HL-60 (cell line): ENCODE measurements at regions not wholly inside any gene's neighbourhood (a gene's known extent, or its start where the extent isn't known, plus 50 kb on each side); places are given as distances from the start of the nearest gene placed in this dataset.

Experiments
- DNase-seq, 2 experiments: peaks; one replicate each; pipeline ENCODE4 v3.0.0-alpha.2; 2010 to 2020; ENCODE audit warnings: low read depth in 1 of 2, low spot score in 1 of 2
- H3K27ac ChIP-seq: fragments of 250-450 bp; sonication (Bioruptor Pico); replicated peaks from 2 replicates; pipeline ENCODE4 v1.5.1; 2020; ENCODE audit warnings: mild to moderate bottlenecking, moderate library complexity
- H3K27me3 ChIP-seq: fragments of 250-450 bp; sonication (Bioruptor Pico); 2 replicates; pipeline ENCODE4 v1.5.1; 2021; ENCODE audit warnings: mild to moderate bottlenecking, moderate library complexity; ENCODE audit not compliant: insufficient read depth, poor library complexity, severe bottlenecking
- H3K4me3 ChIP-seq: replicated peaks from 2 replicates; pipeline ENCODE4 v1.5.1; 2011; ENCODE audit warnings: mild to moderate bottlenecking, control low read depth, low read length; ENCODE audit not compliant: insufficient read depth
- CTCF ChIP-seq: IDR thresholded peaks from one replicate; pipeline ENCODE4 v1.5.1; 2011; ENCODE audit warnings: low read length, control low read depth, inconsistent platforms; ENCODE audit not compliant: insufficient read depth
- GABPA ChIP-seq: IDR thresholded peaks from 2 replicates; pipeline ENCODE4 v1.6.1; 2012; ENCODE audit warnings: low read depth
- POLR2AphosphoS5 ChIP-seq: IDR thresholded peaks from 2 replicates; pipeline ENCODE4 v1.6.1; 2012; ENCODE audit warnings: low read depth
- SPI1 ChIP-seq: IDR thresholded peaks from 2 replicates; pipeline ENCODE4 v1.6.1; 2012; ENCODE audit warnings: low read depth, mild to moderate bottlenecking, borderline replicate concordance
- TF ChIP-seq, protein P1 (sequence below): IDR thresholded peaks from 2 replicates; pipeline ENCODE4 v1.6.1; 2012; ENCODE audit warnings: low read depth; ENCODE audit not compliant: insufficient replicate concordance

- Histone ChIP-seq H3K27ac (no peak overlapping the region), H3K27me3 (no peaks in the 10 kb centered on the region), H3K4me3 (no peak overlapping the region)
- TF ChIP-seq, protein P1, sequence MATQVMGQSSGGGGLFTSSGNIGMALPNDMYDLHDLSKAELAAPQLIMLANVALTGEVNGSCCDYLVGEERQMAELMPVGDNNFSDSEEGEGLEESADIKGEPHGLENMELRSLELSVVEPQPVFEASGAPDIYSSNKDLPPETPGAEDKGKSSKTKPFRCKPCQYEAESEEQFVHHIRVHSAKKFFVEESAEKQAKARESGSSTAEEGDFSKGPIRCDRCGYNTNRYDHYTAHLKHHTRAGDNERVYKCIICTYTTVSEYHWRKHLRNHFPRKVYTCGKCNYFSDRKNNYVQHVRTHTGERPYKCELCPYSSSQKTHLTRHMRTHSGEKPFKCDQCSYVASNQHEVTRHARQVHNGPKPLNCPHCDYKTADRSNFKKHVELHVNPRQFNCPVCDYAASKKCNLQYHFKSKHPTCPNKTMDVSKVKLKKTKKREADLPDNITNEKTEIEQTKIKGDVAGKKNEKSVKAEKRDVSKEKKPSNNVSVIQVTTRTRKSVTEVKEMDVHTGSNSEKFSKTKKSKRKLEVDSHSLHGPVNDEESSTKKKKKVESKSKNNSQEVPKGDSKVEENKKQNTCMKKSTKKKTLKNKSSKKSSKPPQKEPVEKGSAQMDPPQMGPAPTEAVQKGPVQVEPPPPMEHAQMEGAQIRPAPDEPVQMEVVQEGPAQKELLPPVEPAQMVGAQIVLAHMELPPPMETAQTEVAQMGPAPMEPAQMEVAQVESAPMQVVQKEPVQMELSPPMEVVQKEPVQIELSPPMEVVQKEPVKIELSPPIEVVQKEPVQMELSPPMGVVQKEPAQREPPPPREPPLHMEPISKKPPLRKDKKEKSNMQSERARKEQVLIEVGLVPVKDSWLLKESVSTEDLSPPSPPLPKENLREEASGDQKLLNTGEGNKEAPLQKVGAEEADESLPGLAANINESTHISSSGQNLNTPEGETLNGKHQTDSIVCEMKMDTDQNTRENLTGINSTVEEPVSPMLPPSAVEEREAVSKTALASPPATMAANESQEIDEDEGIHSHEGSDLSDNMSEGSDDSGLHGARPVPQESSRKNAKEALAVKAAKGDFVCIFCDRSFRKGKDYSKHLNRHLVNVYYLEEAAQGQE: no peak
- no peak for TF ChIP-seq CTCF
- no peak for TF ChIP-seq GABPA
- TF ChIP-seq POLR2AphosphoS5: no peak
- TF ChIP-seq SPI1: no peak
- no peak for DNase-seq
Observed at GRCh38 chr5:144026286-144026685, 144.2 kb downstream of the YIPF5 start.

GRCh38 chr5:144028058-144028457 lies 142.4 kb downstream of the YIPF5 start:
- Histone ChIP-seq H3K4me3 (no peak overlapping the region), H3K27me3 (no peaks in the 10 kb centered on the region), H3K27ac (no peak overlapping the region)
- TF ChIP-seq SPI1 (no peak), CTCF (no peak), POLR2AphosphoS5 (no peak), GABPA (no peak)
- TF ChIP-seq, protein P1: no peak
- no peak for DNase-seq

DNA sequence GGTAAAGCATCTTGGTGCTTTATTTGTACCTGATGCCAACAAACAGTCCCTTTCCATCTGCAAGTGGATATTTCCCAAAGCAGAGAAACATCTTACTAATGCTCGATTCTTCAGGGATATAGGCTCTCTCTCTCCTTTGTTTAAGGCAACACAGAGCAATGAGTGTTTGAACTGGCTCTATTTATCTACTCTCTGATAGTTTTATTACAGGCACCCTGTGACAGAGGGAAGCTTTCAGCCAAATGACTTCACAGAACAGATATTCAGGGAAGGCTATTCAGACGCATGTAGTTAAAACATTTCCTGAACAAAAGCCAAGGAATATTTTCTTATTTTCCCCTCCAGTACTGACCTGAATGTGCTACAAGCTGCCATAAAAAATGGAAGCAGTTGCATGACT lies 141.8 kb downstream of the YIPF5 start:
- Histone ChIP-seq H3K4me3 (no peak overlapping the region), H3K27me3 (no peaks in the 10 kb centered on the region), H3K27ac (no peak overlapping the region)
- DNase-seq: no peak
- TF ChIP-seq SPI1 (no peak), CTCF (no peak), GABPA (no peak), POLR2AphosphoS5 (no peak)
- TF ChIP-seq, protein P1: no peak
